Activated CD8-positive, alpha-beta memory T cell treated with anti-CD3 and anti-CD28 coated beads, Interleukin-2, amount 10 ng/mL, durations not matched to agents 7 days and 5 days (primary cell): ENCODE measurements at regions not wholly inside any gene's neighbourhood (a gene's known extent, or its start where the extent isn't known, plus 50 kb on each side); places are given as distances from the start of the nearest gene placed in this dataset.

Source experiments
- ATAC-seq: fragments of 150-1000 bp; cut with Tn5 transposase; one replicate; pipeline ENCODE4 v1.10.0; 2021; ENCODE audit warnings: moderate library complexity
- CTCF ChIA-PET: fragments of 350-600 bp; sonication (Branson Sonifier 250); formaldehyde crosslinking; loops from one replicate; lab custom pipeline; 2021; ENCODE audit warnings: antibody characterized with exemption; lab: Charles Lee
- DNase-seq: peaks from one replicate; pipeline ENCODE4 v3.0.0-alpha.2; 2020
- H3K27ac Mint-ChIP-seq: one replicate; pipeline ENCODE4 v1.8.0; 2021; ENCODE audit warnings: mild to moderate bottlenecking, mixed read lengths
- H3K27me3 Mint-ChIP-seq: one replicate; pipeline ENCODE4 v1.8.0; 2021; ENCODE audit warnings: mixed read lengths
- H3K36me3 Mint-ChIP-seq: one replicate; pipeline ENCODE4 v1.8.0; 2021; ENCODE audit warnings: mild to moderate bottlenecking, mixed read lengths
- H3K4me1 Mint-ChIP-seq: one replicate; pipeline ENCODE4 v1.8.0; 2021; ENCODE audit warnings: mixed read lengths
- H3K4me3 Mint-ChIP-seq: one replicate; pipeline ENCODE4 v1.8.0; 2021; ENCODE audit warnings: mild to moderate bottlenecking, moderate library complexity, mixed read lengths
- H3K9me3 Mint-ChIP-seq: one replicate; pipeline ENCODE4 v1.8.0; 2022; ENCODE audit warnings: low read depth, mixed read lengths

- ATAC-seq (no peak), DNase-seq (no peak)
- CTCF ChIA-PET: no interaction called here
- no peak overlapping the region for H3K27ac Mint-ChIP-seq
- H3K4me3 Mint-ChIP-seq: no peak overlapping the region
- no peaks in the 10 kb centered on the region for H3K36me3 Mint-ChIP-seq
- H3K4me1 Mint-ChIP-seq: no peaks in the 10 kb centered on the region
- H3K9me3 Mint-ChIP-seq: no peaks in the 10 kb centered on the region
- no peaks in the 10 kb centered on the region for H3K27me3 Mint-ChIP-seq
Observed at GRCh38 chr12:81956468-81956860, 197.3 kb upstream of the PPFIA2 start.

- Mint-ChIP-seq H3K4me3 (no peak overlapping the region), H3K4me1 (no peaks in the 10 kb centered on the region), H3K9me3 (peaks cover 6% of the 10 kb centered on the region), H3K27me3 (no peaks in the 10 kb centered on the region), H3K27ac (no peak overlapping the region), H3K36me3 (no peaks in the 10 kb centered on the region)
- no peak for DNase-seq
- no peak for ATAC-seq
- CTCF ChIA-PET: no interaction called here
Observed at GRCh38 chr12:81953541-81953940, 194.4 kb upstream of the PPFIA2 start.

- no peaks in the 10 kb centered on the region for H3K27me3 Mint-ChIP-seq
Observed at GRCh38 chr12:81950871-81951270, 191.7 kb upstream of the PPFIA2 start.

GRCh38 chr12:81949841-81950308, 190.7 kb upstream of the PPFIA2 start:
- no peak for DNase-seq
- H3K27ac Mint-ChIP-seq: no peak overlapping the region
- no peak overlapping the region for H3K4me3 Mint-ChIP-seq
- CTCF ChIA-PET: no interaction called here
- H3K36me3 Mint-ChIP-seq: no peaks in the 10 kb centered on the region
- no peaks in the 10 kb centered on the region for H3K27me3 Mint-ChIP-seq
- H3K4me1 Mint-ChIP-seq: no peaks in the 10 kb centered on the region
- ATAC-seq: no peak
- peaks cover 13% of the 10 kb centered on the region for H3K9me3 Mint-ChIP-seq

More at GRCh38 chr12:81950871-81951270, 191.7 kb upstream of the PPFIA2 start:
- H3K4me1 Mint-ChIP-seq: no peaks in the 10 kb centered on the region
- peaks cover 12% of the 10 kb centered on the region for H3K9me3 Mint-ChIP-seq
- no peaks in the 10 kb centered on the region for H3K36me3 Mint-ChIP-seq
- DNase-seq (no peak), ATAC-seq (no peak)
- CTCF ChIA-PET: no interaction called here
- no peak overlapping the region for H3K27ac Mint-ChIP-seq
- H3K4me3 Mint-ChIP-seq: no peak overlapping the region

GRCh38 chr12:81949416-81949815, 190.3 kb upstream of the PPFIA2 start:
- Mint-ChIP-seq H3K9me3 (peaks cover 13% of the 10 kb centered on the region), H3K27me3 (no peaks in the 10 kb centered on the region), H3K36me3 (no peaks in the 10 kb centered on the region), H3K27ac (no peak overlapping the region), H3K4me3 (no peak overlapping the region), H3K4me1 (no peaks in the 10 kb centered on the region)
- CTCF ChIA-PET: no interaction called here
- ATAC-seq (no peak), DNase-seq (no peak)

GRCh38 chr12:81944886-81945285, 185.7 kb upstream of the PPFIA2 start:
- Mint-ChIP-seq H3K36me3 (no peaks in the 10 kb centered on the region), H3K27me3 (no peaks in the 10 kb centered on the region), H3K4me3 (no peak overlapping the region), H3K4me1 (peaks cover 12% of the 10 kb centered on the region), H3K9me3 (peaks cover 12% of the 10 kb centered on the region), H3K27ac (no peak overlapping the region)
- CTCF ChIA-PET: no interaction called here
- DNase-seq (no peak), ATAC-seq (no peak)

GRCh38 chr12:81942594-81942993, 183.4 kb upstream of the PPFIA2 start:
- H3K27me3 Mint-ChIP-seq: no peaks in the 10 kb centered on the region
- peaks cover 9% of the 10 kb centered on the region for H3K9me3 Mint-ChIP-seq
- peak overlapping the region; percentile 59 for H3K27ac Mint-ChIP-seq
- DNase-seq: no peak
- no peak overlapping the region for H3K4me3 Mint-ChIP-seq
- ATAC-seq: no peak
- H3K4me1 Mint-ChIP-seq: peaks cover 12% of the 10 kb centered on the region
- CTCF ChIA-PET: no interaction called here
- H3K36me3 Mint-ChIP-seq: no peaks in the 10 kb centered on the region

- DNase-seq (no peak), ATAC-seq (no peak)
- Mint-ChIP-seq H3K36me3 (no peaks in the 10 kb centered on the region), H3K27ac (no peak overlapping the region), H3K4me1 (no peaks in the 10 kb centered on the region), H3K27me3 (no peaks in the 10 kb centered on the region), H3K9me3 (peaks cover 7% of the 10 kb centered on the region), H3K4me3 (no peak overlapping the region)
- CTCF ChIA-PET: no interaction called here
Observed at GRCh38 chr12:81930037-81930436, 170.9 kb upstream of the PPFIA2 start.

- no peak overlapping the region for H3K27ac Mint-ChIP-seq
- CTCF ChIA-PET: interaction anchor here (0.8 kb wide), 1 partner anchor 167 kb away, joined by 3 read pairs; no protein-coding TSS in a partner anchor
- no peaks in the 10 kb centered on the region for H3K4me1 Mint-ChIP-seq
- H3K36me3 Mint-ChIP-seq: no peaks in the 10 kb centered on the region
- H3K27me3 Mint-ChIP-seq: no peaks in the 10 kb centered on the region
- no peak overlapping the region for H3K4me3 Mint-ChIP-seq
- ATAC-seq (no peak), DNase-seq (no peak)
- H3K9me3 Mint-ChIP-seq: peaks cover 12% of the 10 kb centered on the region
Observed at GRCh38 chr12:81896771-81897170, 137.6 kb upstream of the PPFIA2 start.

GRCh38 chr12:81888961-81889360, 129.8 kb upstream of the PPFIA2 start:
- no peak overlapping the region for H3K27ac Mint-ChIP-seq
- CTCF ChIA-PET: no interaction called here
- H3K4me1 Mint-ChIP-seq: no peaks in the 10 kb centered on the region
- H3K9me3 Mint-ChIP-seq: peaks cover 7% of the 10 kb centered on the region
- no peak overlapping the region for H3K4me3 Mint-ChIP-seq
- H3K27me3 Mint-ChIP-seq: no peaks in the 10 kb centered on the region
- DNase-seq (no peak), ATAC-seq (no peak)
- no peaks in the 10 kb centered on the region for H3K36me3 Mint-ChIP-seq

- no peak for ATAC-seq
- Mint-ChIP-seq H3K27me3 (no peaks in the 10 kb centered on the region), H3K27ac (no peak overlapping the region), H3K36me3 (no peaks in the 10 kb centered on the region), H3K4me1 (no peaks in the 10 kb centered on the region), H3K9me3 (peaks cover 7% of the 10 kb centered on the region), H3K4me3 (no peak overlapping the region)
- CTCF ChIA-PET: no interaction called here
- no peak for DNase-seq
Observed at GRCh38 chr12:81888106-81888740, 129.1 kb upstream of the PPFIA2 start.

GRCh38 chr12:81874586-81874985, 115.4 kb upstream of the PPFIA2 start:
- Mint-ChIP-seq H3K4me1 (no peaks in the 10 kb centered on the region), H3K9me3 (peaks cover 3% of the 10 kb centered on the region), H3K27ac (no peak overlapping the region), H3K4me3 (no peak overlapping the region), H3K27me3 (no peaks in the 10 kb centered on the region), H3K36me3 (no peaks in the 10 kb centered on the region)
- DNase-seq (no peak), ATAC-seq (no peak)
- CTCF ChIA-PET: no interaction called here

GRCh38 chr12:81874166-81874565, 115.0 kb upstream of the PPFIA2 start:
- CTCF ChIA-PET: no interaction called here
- DNase-seq (no peak), ATAC-seq (no peak)
- H3K4me1 Mint-ChIP-seq: no peaks in the 10 kb centered on the region
- no peaks in the 10 kb centered on the region for H3K27me3 Mint-ChIP-seq
- H3K27ac Mint-ChIP-seq: no peak overlapping the region
- no peaks in the 10 kb centered on the region for H3K36me3 Mint-ChIP-seq
- H3K4me3 Mint-ChIP-seq: no peak overlapping the region
- H3K9me3 Mint-ChIP-seq: peaks cover 3% of the 10 kb centered on the region

GRCh38 chr12:81872400-81872799, 113.2 kb upstream of the PPFIA2 start:
- peaks cover 3% of the 10 kb centered on the region for H3K9me3 Mint-ChIP-seq
- no peaks in the 10 kb centered on the region for H3K4me1 Mint-ChIP-seq
- no peaks in the 10 kb centered on the region for H3K27me3 Mint-ChIP-seq
- CTCF ChIA-PET: no interaction called here
- H3K27ac Mint-ChIP-seq: no peak overlapping the region
- no peak for ATAC-seq
- no peak for DNase-seq
- H3K36me3 Mint-ChIP-seq: no peaks in the 10 kb centered on the region
- no peak overlapping the region for H3K4me3 Mint-ChIP-seq
